GM06990 (cell line): ENCODE measurements at regions not wholly inside any gene's neighbourhood (a gene's known extent, or its start where the extent isn't known, plus 50 kb on each side); places are given as distances from the start of the nearest gene placed in this dataset.
"Not testable (repeated sequence)": the region's sequence is repeated elsewhere in the genome, so short reads cannot be mapped to it uniquely, and the experiment has no call there.

Source experiments
- DNase-seq: peaks from one replicate; pipeline ENCODE4 v3.0.0-alpha.2; 2011; ENCODE audit not compliant: insufficient read length; ENCODE audit errors: extremely low read depth
- H3K27me3 ChIP-seq: replicated peaks from 2 replicates; pipeline ENCODE4 v1.6.0; 2011; ENCODE audit warnings: low read length; ENCODE audit not compliant: control insufficient read depth, insufficient read depth
- H3K36me3 ChIP-seq: 2 replicates; pipeline ENCODE4 v1.5.1; 2011; ENCODE audit warnings: low read length; ENCODE audit not compliant: control insufficient read depth, insufficient read depth
- H3K4me3 ChIP-seq: replicated peaks from 2 replicates; pipeline ENCODE4 v1.5.1; 2011; ENCODE audit warnings: low read depth, mild to moderate bottlenecking, control low read depth, low read length
- TF ChIP-seq, protein P1 (sequence below): IDR thresholded peaks from 2 replicates; pipeline ENCODE4 v1.5.1; 2011; ENCODE audit warnings: low read length, control low read depth, mild to moderate bottlenecking, inconsistent platforms; ENCODE audit not compliant: insufficient read depth, poor library complexity, severe bottlenecking

- no peak for DNase-seq
- TF ChIP-seq, protein P1, sequence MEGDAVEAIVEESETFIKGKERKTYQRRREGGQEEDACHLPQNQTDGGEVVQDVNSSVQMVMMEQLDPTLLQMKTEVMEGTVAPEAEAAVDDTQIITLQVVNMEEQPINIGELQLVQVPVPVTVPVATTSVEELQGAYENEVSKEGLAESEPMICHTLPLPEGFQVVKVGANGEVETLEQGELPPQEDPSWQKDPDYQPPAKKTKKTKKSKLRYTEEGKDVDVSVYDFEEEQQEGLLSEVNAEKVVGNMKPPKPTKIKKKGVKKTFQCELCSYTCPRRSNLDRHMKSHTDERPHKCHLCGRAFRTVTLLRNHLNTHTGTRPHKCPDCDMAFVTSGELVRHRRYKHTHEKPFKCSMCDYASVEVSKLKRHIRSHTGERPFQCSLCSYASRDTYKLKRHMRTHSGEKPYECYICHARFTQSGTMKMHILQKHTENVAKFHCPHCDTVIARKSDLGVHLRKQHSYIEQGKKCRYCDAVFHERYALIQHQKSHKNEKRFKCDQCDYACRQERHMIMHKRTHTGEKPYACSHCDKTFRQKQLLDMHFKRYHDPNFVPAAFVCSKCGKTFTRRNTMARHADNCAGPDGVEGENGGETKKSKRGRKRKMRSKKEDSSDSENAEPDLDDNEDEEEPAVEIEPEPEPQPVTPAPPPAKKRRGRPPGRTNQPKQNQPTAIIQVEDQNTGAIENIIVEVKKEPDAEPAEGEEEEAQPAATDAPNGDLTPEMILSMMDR: no peak
- Histone ChIP-seq H3K27me3 (no peaks in the 10 kb centered on the region), H3K4me3 (no peak overlapping the region), H3K36me3 (no peaks in the 10 kb centered on the region)
Observed at GRCh38 chr6:84943905-84944304, 179.5 kb upstream of the TBX18 start.

DNA sequence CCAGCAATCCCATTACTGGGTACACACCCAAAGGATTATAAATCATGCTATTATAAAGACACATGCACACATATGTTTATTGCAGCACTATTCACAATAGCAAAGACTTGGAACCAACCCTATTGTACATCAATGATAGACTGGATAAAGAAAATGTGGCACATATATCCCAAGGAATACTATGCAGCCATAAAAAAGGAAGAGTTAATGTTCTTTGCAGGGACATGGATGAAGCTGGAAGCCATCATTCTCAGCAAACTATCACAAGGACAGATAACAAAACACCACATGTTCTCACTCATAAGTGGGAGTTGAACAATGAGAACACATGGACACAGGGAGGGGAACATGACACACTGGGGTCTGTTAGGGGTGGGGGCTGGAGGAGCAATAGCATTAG lies 177.2 kb upstream of the TBX18 start:
- DNase-seq: not testable (repeated sequence)

DNA sequence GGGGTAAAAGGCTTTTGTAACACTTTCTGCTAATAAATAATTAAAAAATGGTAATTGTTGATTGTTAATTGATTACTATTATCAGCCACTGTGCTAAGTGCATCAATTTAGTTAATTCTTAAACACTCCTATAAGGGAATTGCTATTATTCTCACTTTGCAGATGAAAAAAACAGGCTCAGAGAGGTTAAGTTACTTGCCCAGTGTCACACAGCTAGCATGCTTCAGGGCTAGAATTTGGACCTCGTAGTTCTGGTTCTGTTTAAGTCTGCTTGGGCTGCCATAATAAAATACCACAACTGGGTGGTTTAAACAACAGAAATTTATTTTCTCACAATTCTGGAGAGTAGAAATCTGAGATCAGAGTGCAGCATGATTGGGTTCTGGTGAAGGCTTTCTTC lies 164.8 kb upstream of the TBX18 start:
- no peaks in the 10 kb centered on the region for H3K36me3 ChIP-seq
- no peak for DNase-seq
- TF ChIP-seq, protein P1: no peak
- no peak overlapping the region for H3K4me3 ChIP-seq
- no peaks in the 10 kb centered on the region for H3K27me3 ChIP-seq

More for the DNA sequence above, 177.2 kb upstream of the TBX18 start:
- not testable (repeated sequence) for H3K36me3 ChIP-seq, H3K27me3 ChIP-seq, H3K4me3 ChIP-seq

- no peaks in the 10 kb centered on the region for H3K27me3 ChIP-seq
- TF ChIP-seq, protein P1: no peak
- no peaks in the 10 kb centered on the region for H3K36me3 ChIP-seq
- no peak overlapping the region for H3K4me3 ChIP-seq
- DNase-seq: no peak
Observed at GRCh38 chr6:84927551-84927950, 163.2 kb upstream of the TBX18 start.

DNA sequence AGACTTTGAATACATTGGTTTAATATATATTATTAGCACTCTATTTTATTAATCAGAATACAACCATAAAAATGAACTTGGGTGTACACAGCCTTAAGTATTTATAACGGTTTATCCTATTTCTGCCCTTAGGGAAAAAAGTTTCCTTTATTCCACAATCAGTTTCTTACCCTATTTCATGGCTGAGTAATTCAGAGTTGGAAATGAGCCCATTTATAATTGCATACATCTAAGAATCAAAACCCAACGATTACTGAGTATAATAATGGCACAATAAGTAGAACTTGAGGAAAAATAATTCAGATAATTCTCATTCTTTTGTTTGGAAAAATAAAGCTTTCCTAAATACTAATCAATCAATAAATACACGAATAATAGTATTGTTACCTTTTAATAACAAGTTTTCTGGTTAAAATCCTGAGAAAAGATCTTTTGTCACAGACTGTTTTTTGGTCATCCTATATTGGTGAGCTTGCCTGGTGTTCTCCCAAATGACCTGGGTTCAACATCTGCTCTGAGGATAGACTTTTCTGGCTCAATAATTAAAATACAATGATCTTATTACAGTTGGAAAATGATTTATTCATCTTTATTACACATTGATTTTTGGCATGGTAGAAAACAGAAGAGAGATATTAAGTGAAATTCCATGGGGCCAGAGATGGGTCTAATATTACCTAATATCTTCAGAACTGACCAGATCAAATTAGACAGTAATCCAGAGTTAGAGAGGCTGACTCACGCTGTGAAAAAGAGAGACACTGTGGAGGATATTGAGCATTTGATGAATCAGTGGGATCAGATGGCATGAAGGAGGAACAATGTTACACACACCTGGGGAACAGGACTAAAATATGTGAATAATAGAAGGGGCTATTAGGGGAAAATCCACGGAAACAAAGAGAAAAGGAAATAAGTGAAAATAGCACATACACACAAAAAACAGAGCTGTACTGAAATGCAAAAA lies 162.1 kb upstream of the TBX18 start:
- Histone ChIP-seq H3K4me3 (no peak overlapping the region), H3K36me3 (no peaks in the 10 kb centered on the region), H3K27me3 (no peaks in the 10 kb centered on the region)
- no peak for DNase-seq
- TF ChIP-seq, protein P1: no peak

DNA sequence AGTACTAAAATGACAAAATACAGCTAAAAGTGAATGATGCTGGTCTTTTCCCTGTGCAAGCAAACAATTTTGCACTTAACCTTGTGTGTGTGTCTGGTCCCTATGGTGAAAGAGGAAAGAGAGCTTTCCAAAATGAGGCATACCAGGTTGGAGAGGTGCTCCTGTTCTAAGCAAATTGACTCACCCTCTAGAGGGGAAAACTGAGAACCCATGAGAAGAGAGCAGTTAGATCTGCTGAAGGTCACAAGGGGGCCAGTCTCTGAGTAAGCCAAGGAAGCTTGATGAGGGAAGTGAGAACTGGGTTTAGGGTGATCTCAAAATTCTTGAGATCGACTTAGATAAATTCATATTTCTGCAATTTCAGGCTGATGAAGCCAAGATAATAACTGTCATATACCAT lies 157.5 kb upstream of the TBX18 start:
- Histone ChIP-seq H3K4me3 (no peak overlapping the region), H3K27me3 (no peaks in the 10 kb centered on the region), H3K36me3 (no peaks in the 10 kb centered on the region)
- TF ChIP-seq, protein P1: no peak
- no peak for DNase-seq
